GM12874 (cell line): ENCODE measurements at regions not wholly inside any gene's neighbourhood (a gene's known extent, or its start where the extent isn't known, plus 50 kb on each side); places are given as distances from the start of the nearest gene placed in this dataset.

Experiments
- TF ChIP-seq, protein P1 (sequence below): IDR thresholded peaks from 2 replicates; pipeline ENCODE4 v1.5.1; 2011; ENCODE audit warnings: low read depth, mild to moderate bottlenecking, control low read depth, low read length, moderate library complexity; ENCODE audit not compliant: insufficient read depth

- TF ChIP-seq, protein P1, sequence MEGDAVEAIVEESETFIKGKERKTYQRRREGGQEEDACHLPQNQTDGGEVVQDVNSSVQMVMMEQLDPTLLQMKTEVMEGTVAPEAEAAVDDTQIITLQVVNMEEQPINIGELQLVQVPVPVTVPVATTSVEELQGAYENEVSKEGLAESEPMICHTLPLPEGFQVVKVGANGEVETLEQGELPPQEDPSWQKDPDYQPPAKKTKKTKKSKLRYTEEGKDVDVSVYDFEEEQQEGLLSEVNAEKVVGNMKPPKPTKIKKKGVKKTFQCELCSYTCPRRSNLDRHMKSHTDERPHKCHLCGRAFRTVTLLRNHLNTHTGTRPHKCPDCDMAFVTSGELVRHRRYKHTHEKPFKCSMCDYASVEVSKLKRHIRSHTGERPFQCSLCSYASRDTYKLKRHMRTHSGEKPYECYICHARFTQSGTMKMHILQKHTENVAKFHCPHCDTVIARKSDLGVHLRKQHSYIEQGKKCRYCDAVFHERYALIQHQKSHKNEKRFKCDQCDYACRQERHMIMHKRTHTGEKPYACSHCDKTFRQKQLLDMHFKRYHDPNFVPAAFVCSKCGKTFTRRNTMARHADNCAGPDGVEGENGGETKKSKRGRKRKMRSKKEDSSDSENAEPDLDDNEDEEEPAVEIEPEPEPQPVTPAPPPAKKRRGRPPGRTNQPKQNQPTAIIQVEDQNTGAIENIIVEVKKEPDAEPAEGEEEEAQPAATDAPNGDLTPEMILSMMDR, result no peak
These were observed 786.2 kb downstream of the RAB28 start for GRCh38 chr4:12697970-12698369.

- TF ChIP-seq, protein P1, result no peak
These were observed 791.3 kb downstream of the RAB28 start for GRCh38 chr4:12692815-12693214.

DNA sequence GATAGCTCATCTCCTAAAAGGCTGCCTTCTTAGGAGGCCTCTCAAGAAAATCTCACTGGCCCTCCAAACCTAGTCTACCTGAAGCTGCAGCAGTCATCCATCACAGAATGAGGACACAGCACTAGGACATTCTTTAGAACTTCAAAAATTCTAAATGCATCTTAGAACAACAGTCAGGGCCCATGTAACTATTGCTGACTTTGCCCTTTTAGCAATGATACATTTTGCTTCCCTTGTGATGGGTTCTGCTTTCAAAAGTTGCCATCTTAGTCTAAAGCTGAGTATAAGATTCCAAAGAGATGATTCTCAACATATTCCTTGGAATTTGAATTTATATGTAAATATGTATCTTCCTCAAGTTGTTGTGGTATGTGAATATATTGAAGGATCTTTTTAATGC, 793.0 kb downstream of the RAB28 start:
- TF ChIP-seq, protein P1, result no peak

DNA sequence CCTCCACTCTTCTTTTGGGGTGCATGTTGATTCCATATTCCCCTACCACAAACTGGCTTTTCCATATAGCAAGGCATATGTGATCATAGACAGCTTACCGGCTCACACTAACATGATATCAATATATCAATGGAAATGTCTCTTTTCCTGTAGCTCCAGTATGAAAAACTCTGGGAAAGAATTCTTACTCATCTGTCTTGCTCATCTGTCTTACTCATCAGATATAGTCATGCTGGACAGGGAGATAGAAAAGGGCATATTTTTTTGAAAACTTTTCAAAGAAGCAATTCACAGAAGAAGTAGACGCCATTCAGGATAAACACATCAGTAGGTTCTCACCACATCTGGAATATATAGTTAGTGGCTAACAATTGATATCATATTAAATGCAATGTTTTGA, 794.7 kb downstream of the RAB28 start:
- TF ChIP-seq, protein P1, result no peak

DNA sequence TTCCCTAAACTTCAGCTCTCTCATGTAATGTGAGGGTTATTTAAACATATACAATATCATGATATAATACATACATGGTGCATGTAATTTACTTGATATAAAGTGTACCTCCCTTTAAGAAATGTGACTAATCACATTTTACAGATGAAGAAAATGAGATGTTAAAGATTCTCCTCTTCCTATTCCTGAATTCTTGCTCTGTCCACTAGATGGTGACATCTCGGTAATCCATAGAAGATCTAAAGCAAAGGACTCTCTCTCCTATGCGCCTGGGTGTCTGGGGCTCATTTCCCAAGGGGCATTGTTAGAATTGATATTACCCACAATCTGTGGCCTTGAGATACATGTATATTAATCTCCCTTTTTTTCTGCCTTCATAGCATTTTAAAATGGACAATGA, 804.9 kb downstream of the RAB28 start:
- TF ChIP-seq, protein P1, result no peak

- TF ChIP-seq, protein P1, result no peak
These were observed 810.0 kb downstream of the RAB28 start for GRCh38 chr4:12674184-12674583.

DNA sequence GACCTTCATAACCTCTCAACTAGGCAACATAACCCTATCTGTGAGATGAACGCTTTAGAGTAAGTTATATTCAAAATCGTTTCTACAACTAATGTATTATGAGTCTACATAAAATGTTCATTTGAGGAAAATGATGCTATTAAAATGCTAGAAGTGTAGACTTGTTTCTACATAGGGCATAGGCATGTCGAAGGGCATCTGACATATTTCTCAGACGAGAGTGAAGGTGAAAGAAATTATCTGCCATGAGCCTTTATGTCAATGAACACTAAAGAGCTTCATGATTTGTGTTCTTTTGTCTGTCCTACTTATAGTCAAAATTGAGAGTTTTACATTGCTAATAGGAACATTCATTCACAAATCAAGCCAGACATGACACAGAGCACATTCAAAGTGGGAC, 811.8 kb downstream of the RAB28 start:
- TF ChIP-seq, protein P1, result no peak

DNA sequence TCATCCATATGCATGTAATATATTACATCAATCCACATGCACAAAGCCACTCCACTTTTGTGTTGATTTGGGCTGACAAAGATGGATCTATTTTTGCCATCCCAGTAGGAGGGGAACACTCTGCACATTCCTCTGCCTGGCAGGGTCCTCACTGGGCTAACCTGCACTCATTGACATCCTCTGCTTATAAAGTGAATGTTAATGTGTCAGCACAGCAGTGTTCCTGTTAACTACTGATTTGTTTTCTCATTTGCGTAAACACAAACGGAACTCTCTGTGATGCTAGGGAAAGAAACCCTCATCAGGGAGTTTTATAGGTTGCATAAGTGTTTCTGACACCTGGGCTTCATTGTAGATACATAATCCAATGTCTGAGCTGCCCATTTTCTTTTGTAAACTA, 826.0 kb downstream of the RAB28 start:
- TF ChIP-seq, protein P1, result no peak
